ENCODE measurements at regions not wholly inside any gene's neighbourhood (a gene's known extent, or its start where the extent isn't known, plus 50 kb on each side); places are given as distances from the start of the nearest gene placed in this dataset.

DNA sequence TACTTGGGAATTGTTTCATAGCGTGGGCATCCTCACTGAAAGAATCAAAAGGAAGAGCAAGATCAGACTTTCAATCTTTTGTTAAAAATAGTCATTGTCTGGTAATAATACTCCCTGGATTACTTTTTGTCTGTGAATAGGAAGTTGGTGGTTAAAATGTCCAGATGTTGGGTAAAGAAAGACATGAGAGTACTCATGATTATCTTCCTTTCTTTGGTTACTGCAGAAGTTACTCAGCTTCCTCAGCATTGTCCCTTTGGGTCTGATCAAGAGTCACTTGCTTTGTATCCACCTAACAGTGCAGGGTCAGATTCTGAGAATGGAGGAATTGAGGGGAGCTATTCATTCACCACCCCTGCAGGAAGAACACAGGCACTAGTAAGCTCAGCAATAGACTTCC, 54.6 kb downstream of the RIN2 start:
- TF ChIP-seq SIN3A (IDR thresholded peaks at IDR 0.05; ENCODE audit: borderline replicate concordance, insufficient read depth, low read length) (no peak), POLR2AphosphoS5 (IDR thresholded peaks at IDR 0.05; ENCODE audit: low read depth, low read length) (no peak), TAF1 (IDR thresholded peaks at IDR 0.05; ENCODE audit: borderline replicate concordance, insufficient read depth, low read length) (no peak)
- TF ChIP-seq, protein P1, sequence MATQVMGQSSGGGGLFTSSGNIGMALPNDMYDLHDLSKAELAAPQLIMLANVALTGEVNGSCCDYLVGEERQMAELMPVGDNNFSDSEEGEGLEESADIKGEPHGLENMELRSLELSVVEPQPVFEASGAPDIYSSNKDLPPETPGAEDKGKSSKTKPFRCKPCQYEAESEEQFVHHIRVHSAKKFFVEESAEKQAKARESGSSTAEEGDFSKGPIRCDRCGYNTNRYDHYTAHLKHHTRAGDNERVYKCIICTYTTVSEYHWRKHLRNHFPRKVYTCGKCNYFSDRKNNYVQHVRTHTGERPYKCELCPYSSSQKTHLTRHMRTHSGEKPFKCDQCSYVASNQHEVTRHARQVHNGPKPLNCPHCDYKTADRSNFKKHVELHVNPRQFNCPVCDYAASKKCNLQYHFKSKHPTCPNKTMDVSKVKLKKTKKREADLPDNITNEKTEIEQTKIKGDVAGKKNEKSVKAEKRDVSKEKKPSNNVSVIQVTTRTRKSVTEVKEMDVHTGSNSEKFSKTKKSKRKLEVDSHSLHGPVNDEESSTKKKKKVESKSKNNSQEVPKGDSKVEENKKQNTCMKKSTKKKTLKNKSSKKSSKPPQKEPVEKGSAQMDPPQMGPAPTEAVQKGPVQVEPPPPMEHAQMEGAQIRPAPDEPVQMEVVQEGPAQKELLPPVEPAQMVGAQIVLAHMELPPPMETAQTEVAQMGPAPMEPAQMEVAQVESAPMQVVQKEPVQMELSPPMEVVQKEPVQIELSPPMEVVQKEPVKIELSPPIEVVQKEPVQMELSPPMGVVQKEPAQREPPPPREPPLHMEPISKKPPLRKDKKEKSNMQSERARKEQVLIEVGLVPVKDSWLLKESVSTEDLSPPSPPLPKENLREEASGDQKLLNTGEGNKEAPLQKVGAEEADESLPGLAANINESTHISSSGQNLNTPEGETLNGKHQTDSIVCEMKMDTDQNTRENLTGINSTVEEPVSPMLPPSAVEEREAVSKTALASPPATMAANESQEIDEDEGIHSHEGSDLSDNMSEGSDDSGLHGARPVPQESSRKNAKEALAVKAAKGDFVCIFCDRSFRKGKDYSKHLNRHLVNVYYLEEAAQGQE (IDR thresholded peaks at IDR 0.05; ENCODE audit: insufficient read depth in 1 of 2, low read depth in 2 of 2, low read length in 2 of 2), result no peak

All from PFSK-1 (cell line).